ENCODE measurements at regions not wholly inside any gene's neighbourhood (a gene's known extent, or its start where the extent isn't known, plus 50 kb on each side); places are given as distances from the start of the nearest gene placed in this dataset.
"Not testable (repeated sequence)": the region's sequence is repeated elsewhere in the genome, so short reads cannot be mapped to it uniquely, and the experiment has no call there.

GRCh38 chr1:175265091-175265490 is 72.5 kb upstream of the KIAA0040 start:
- Histone ChIP-seq H3K9ac (ENCODE audit: low read depth in 1 of 2, low read length in 2 of 2) (no peak overlapping the region), H3K27me3 (ENCODE audit: control insufficient read depth in 2 of 2, insufficient read depth in 2 of 2, low read length in 2 of 2) (no peaks in the 10 kb centered on the region), H3K27ac (ENCODE audit: low read depth in 2 of 2, low read length in 2 of 2) (no peak overlapping the region), H3K36me3 (ENCODE audit: control insufficient read depth in 2 of 2, insufficient read depth in 2 of 2, low read length in 2 of 2) (no peaks in the 10 kb centered on the region), H3K4me1 (ENCODE audit: control insufficient read depth in 2 of 2, insufficient read depth in 2 of 2, low read length in 2 of 2) (no peaks in the 10 kb centered on the region), H3K9me3 (ENCODE audit: control insufficient read depth in 2 of 2, low read length in 2 of 2) (no peaks in the 10 kb centered on the region), H3K4me3 (ENCODE audit: low read length in 2 of 2) (no peak overlapping the region)

GRCh38 chr1:175262621-175263020 is 70.0 kb upstream of the KIAA0040 start:
- no peak overlapping the region for H3K9ac ChIP-seq (ENCODE audit: low read depth in 1 of 2, low read length in 2 of 2)

GRCh38 chr1:175256246-175256645 is 63.7 kb upstream of the KIAA0040 start:
- H3K4me1 ChIP-seq (ENCODE audit: control insufficient read depth in 2 of 2, insufficient read depth in 2 of 2, low read length in 2 of 2); H3K27me3 ChIP-seq (ENCODE audit: control insufficient read depth in 2 of 2, insufficient read depth in 2 of 2, low read length in 2 of 2); H3K4me3 ChIP-seq (ENCODE audit: low read length in 2 of 2); H3K9ac ChIP-seq (ENCODE audit: low read depth in 1 of 2, low read length in 2 of 2); H3K36me3 ChIP-seq (ENCODE audit: control insufficient read depth in 2 of 2, insufficient read depth in 2 of 2, low read length in 2 of 2); H3K9me3 ChIP-seq (ENCODE audit: control insufficient read depth in 2 of 2, low read length in 2 of 2); H3K27ac ChIP-seq (ENCODE audit: low read depth in 2 of 2, low read length in 2 of 2): not testable (repeated sequence)

More at GRCh38 chr1:175262621-175263020, 70.0 kb upstream of the KIAA0040 start:
- no peaks in the 10 kb centered on the region for H3K4me1 ChIP-seq (ENCODE audit: control insufficient read depth in 2 of 2, insufficient read depth in 2 of 2, low read length in 2 of 2)
- H3K27ac ChIP-seq (ENCODE audit: low read depth in 2 of 2, low read length in 2 of 2), result no peak overlapping the region
- H3K9me3 ChIP-seq (ENCODE audit: control insufficient read depth in 2 of 2, low read length in 2 of 2), result no peaks in the 10 kb centered on the region
- no peaks in the 10 kb centered on the region for H3K27me3 ChIP-seq (ENCODE audit: control insufficient read depth in 2 of 2, insufficient read depth in 2 of 2, low read length in 2 of 2)
- no peaks in the 10 kb centered on the region for H3K36me3 ChIP-seq (ENCODE audit: control insufficient read depth in 2 of 2, insufficient read depth in 2 of 2, low read length in 2 of 2)
- no peak overlapping the region for H3K4me3 ChIP-seq (ENCODE audit: low read length in 2 of 2)

- no peaks in the 10 kb centered on the region for H3K9me3 ChIP-seq (ENCODE audit: control insufficient read depth in 2 of 2, low read length in 2 of 2)
- no peak overlapping the region for H3K9ac ChIP-seq (ENCODE audit: low read depth in 1 of 2, low read length in 2 of 2)
- H3K27ac ChIP-seq (ENCODE audit: low read depth in 2 of 2, low read length in 2 of 2), result no peak overlapping the region
- no peaks in the 10 kb centered on the region for H3K27me3 ChIP-seq (ENCODE audit: control insufficient read depth in 2 of 2, insufficient read depth in 2 of 2, low read length in 2 of 2)
- H3K4me1 ChIP-seq (ENCODE audit: control insufficient read depth in 2 of 2, insufficient read depth in 2 of 2, low read length in 2 of 2), result no peaks in the 10 kb centered on the region
- no peak overlapping the region for H3K4me3 ChIP-seq (ENCODE audit: low read length in 2 of 2)
- no peaks in the 10 kb centered on the region for H3K36me3 ChIP-seq (ENCODE audit: control insufficient read depth in 2 of 2, insufficient read depth in 2 of 2, low read length in 2 of 2)
These were observed 61.6 kb upstream of the KIAA0040 start for GRCh38 chr1:175254190-175254589.

DNA sequence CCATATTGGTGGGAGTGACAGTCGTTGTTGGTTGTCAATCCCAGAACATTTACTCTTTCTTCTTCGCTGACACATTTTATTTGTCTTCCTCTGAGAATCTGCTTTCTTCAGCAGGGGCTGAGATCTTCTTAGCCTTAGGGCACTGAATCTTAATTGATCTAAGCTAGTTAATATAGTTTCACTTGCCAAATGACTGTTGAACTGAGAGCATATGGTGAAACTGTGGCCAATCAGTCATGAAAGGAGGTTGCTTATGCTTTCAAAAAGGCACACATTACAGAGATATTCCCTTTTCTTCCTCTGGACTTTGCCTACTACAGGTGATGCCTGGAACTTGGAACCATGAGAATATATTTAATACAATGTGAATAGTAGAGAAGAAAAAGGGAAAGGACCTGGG is 60.0 kb upstream of the KIAA0040 start:
- Histone ChIP-seq H3K4me3 (ENCODE audit: low read length in 2 of 2) (no peak overlapping the region), H3K4me1 (ENCODE audit: control insufficient read depth in 2 of 2, insufficient read depth in 2 of 2, low read length in 2 of 2) (no peaks in the 10 kb centered on the region), H3K9me3 (ENCODE audit: control insufficient read depth in 2 of 2, low read length in 2 of 2) (no peaks in the 10 kb centered on the region), H3K36me3 (ENCODE audit: control insufficient read depth in 2 of 2, insufficient read depth in 2 of 2, low read length in 2 of 2) (no peaks in the 10 kb centered on the region), H3K9ac (ENCODE audit: low read depth in 1 of 2, low read length in 2 of 2) (no peak overlapping the region), H3K27me3 (ENCODE audit: control insufficient read depth in 2 of 2, insufficient read depth in 2 of 2, low read length in 2 of 2) (no peaks in the 10 kb centered on the region), H3K27ac (ENCODE audit: low read depth in 2 of 2, low read length in 2 of 2) (no peak overlapping the region)

DNA sequence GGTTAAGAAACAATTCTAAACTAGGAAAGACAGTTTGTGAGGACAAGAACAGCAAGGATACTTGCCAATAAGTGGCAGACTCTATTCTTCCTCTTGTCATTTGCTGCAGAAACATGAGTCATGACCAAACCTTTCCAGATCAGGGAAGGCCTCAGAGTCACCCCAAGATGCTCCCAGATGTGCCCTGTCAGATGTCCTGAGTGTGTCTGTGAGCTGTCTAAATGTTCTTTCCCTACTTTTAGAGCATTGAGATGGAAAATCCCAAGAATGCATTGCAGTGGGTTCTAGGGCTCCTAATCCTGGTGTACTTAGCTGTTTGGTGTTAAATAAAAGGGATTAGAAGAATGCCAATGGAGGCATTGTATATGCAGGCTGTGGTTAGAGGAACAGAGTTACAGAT is 57.5 kb upstream of the KIAA0040 start:
- H3K4me1 ChIP-seq (ENCODE audit: control insufficient read depth in 2 of 2, insufficient read depth in 2 of 2, low read length in 2 of 2), result no peaks in the 10 kb centered on the region
- H3K27ac ChIP-seq (ENCODE audit: low read depth in 2 of 2, low read length in 2 of 2), result peak overlapping the region in 1 of 2 donors; percentile 55

GRCh38 chr1:175248036-175248435 is 55.5 kb upstream of the KIAA0040 start:
- H3K4me3 ChIP-seq (ENCODE audit: low read length in 2 of 2); H3K9me3 ChIP-seq (ENCODE audit: control insufficient read depth in 2 of 2, low read length in 2 of 2); H3K27ac ChIP-seq (ENCODE audit: low read depth in 2 of 2, low read length in 2 of 2); H3K27me3 ChIP-seq (ENCODE audit: control insufficient read depth in 2 of 2, insufficient read depth in 2 of 2, low read length in 2 of 2); H3K36me3 ChIP-seq (ENCODE audit: control insufficient read depth in 2 of 2, insufficient read depth in 2 of 2, low read length in 2 of 2); H3K4me1 ChIP-seq (ENCODE audit: control insufficient read depth in 2 of 2, insufficient read depth in 2 of 2, low read length in 2 of 2); H3K9ac ChIP-seq (ENCODE audit: low read depth in 1 of 2, low read length in 2 of 2): not testable (repeated sequence)

More for the DNA sequence above, 57.5 kb upstream of the KIAA0040 start:
- H3K4me3 ChIP-seq (ENCODE audit: low read length in 2 of 2), result no peak overlapping the region
- no peaks in the 10 kb centered on the region for H3K27me3 ChIP-seq (ENCODE audit: control insufficient read depth in 2 of 2, insufficient read depth in 2 of 2, low read length in 2 of 2)
- no peaks in the 10 kb centered on the region for H3K36me3 ChIP-seq (ENCODE audit: control insufficient read depth in 2 of 2, insufficient read depth in 2 of 2, low read length in 2 of 2)
- no peaks in the 10 kb centered on the region for H3K9me3 ChIP-seq (ENCODE audit: control insufficient read depth in 2 of 2, low read length in 2 of 2)
- H3K9ac ChIP-seq (ENCODE audit: low read depth in 1 of 2, low read length in 2 of 2), result no peak overlapping the region

DNA sequence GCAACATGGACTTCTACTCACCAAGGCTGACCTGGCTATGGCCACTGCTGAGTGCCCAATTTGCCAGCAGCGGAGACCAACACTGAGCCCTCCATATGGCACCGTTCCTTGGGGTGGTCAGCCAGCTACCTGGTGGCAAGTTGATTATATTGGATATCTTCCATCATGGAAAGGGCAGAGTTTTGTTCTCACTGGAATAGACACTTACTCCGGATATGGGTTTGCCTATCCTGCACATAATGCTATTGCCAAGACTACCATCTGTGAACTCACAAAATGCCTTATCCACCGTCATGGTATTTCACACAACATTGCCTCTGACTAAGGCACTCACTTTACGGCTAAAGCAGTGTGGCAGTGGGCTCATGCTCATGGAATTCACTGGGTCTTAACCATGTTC is 54.5 kb upstream of the KIAA0040 start:
- H3K9ac ChIP-seq (ENCODE audit: low read depth in 1 of 2, low read length in 2 of 2); H3K27ac ChIP-seq (ENCODE audit: low read depth in 2 of 2, low read length in 2 of 2); H3K9me3 ChIP-seq (ENCODE audit: control insufficient read depth in 2 of 2, low read length in 2 of 2); H3K36me3 ChIP-seq (ENCODE audit: control insufficient read depth in 2 of 2, insufficient read depth in 2 of 2, low read length in 2 of 2); H3K4me1 ChIP-seq (ENCODE audit: control insufficient read depth in 2 of 2, insufficient read depth in 2 of 2, low read length in 2 of 2); H3K27me3 ChIP-seq (ENCODE audit: control insufficient read depth in 2 of 2, insufficient read depth in 2 of 2, low read length in 2 of 2); H3K4me3 ChIP-seq (ENCODE audit: low read length in 2 of 2): not testable (repeated sequence)

- Histone ChIP-seq H3K36me3 (ENCODE audit: control insufficient read depth in 2 of 2, insufficient read depth in 2 of 2, low read length in 2 of 2) (no peaks in the 10 kb centered on the region), H3K4me1 (ENCODE audit: control insufficient read depth in 2 of 2, insufficient read depth in 2 of 2, low read length in 2 of 2) (no peaks in the 10 kb centered on the region), H3K27ac (ENCODE audit: low read depth in 2 of 2, low read length in 2 of 2) (no peak overlapping the region), H3K9ac (ENCODE audit: low read depth in 1 of 2, low read length in 2 of 2) (no peak overlapping the region), H3K27me3 (ENCODE audit: control insufficient read depth in 2 of 2, insufficient read depth in 2 of 2, low read length in 2 of 2) (no peaks in the 10 kb centered on the region), H3K9me3 (ENCODE audit: control insufficient read depth in 2 of 2, low read length in 2 of 2) (no peaks in the 10 kb centered on the region), H3K4me3 (ENCODE audit: low read length in 2 of 2) (no peak overlapping the region)
These were observed 52.7 kb upstream of the KIAA0040 start for GRCh38 chr1:175245324-175245723.

DNA sequence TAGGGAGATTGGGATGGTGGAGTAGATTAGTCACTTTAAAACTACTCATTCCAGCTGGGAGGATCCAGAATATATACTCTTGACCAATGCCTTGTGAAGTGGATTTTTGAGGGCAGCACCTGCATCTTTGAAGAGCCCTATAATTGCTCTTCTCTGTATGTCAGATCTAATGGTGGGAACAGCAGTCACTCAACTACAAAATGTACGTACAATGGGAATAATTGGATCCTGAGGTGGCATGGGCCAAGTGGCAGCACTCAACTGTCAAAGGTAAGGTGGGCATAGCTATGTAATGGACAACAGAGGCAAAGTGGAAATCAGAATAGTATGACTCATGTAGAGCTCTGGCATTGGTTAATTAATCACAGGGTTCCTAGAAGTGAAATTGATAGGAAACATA is 51.6 kb upstream of the KIAA0040 start:
- Histone ChIP-seq H3K27me3 (ENCODE audit: control insufficient read depth in 2 of 2, insufficient read depth in 2 of 2, low read length in 2 of 2) (no peaks in the 10 kb centered on the region), H3K27ac (ENCODE audit: low read depth in 2 of 2, low read length in 2 of 2) (no peak overlapping the region), H3K4me1 (ENCODE audit: control insufficient read depth in 2 of 2, insufficient read depth in 2 of 2, low read length in 2 of 2) (no peaks in the 10 kb centered on the region), H3K36me3 (ENCODE audit: control insufficient read depth in 2 of 2, insufficient read depth in 2 of 2, low read length in 2 of 2) (no peaks in the 10 kb centered on the region), H3K9ac (ENCODE audit: low read depth in 1 of 2, low read length in 2 of 2) (no peak overlapping the region), H3K9me3 (ENCODE audit: control insufficient read depth in 2 of 2, low read length in 2 of 2) (no peaks in the 10 kb centered on the region), H3K4me3 (ENCODE audit: low read length in 2 of 2) (no peak overlapping the region)
